ENCODE measurements at regions not wholly inside any gene's neighbourhood (a gene's known extent, or its start where the extent isn't known, plus 50 kb on each side); places are given as distances from the start of the nearest gene placed in this dataset.

- Mint-ChIP-seq H3K36me3 (ENCODE audit: low read depth) (no peaks in the 10 kb centered on the region), H3K9me3 (no peaks in the 10 kb centered on the region), H3K4me1 (ENCODE audit: low read depth) (no peaks in the 10 kb centered on the region), H3K27ac (no peak overlapping the region), H3K27me3 (peaks cover 8% of the 10 kb centered on the region), H3K4me3 (no peak overlapping the region)
- DNase-seq (no peak), ATAC-seq (no peak)
- ChIA-PET POLR2A (interaction anchor here (1.0 kb wide), 1 partner anchor 21 kb away, joined by 3 read pairs; no protein-coding TSS in a partner anchor), CTCF (interaction anchor here (0.8 to 1.5 kb wide), 7 partner anchors 8 to 1189 kb away, joined by 3 to 7 read pairs (median 3); no protein-coding TSS in a partner anchor)
- no peak for TF ChIP-seq CTCF (IDR thresholded peaks at IDR 0.05)
- intact Hi-C loops (cut with micrococcal nuclease), result loop anchor here (10.0 kb wide), 1 partner anchor 189 kb away; no protein-coding TSS in a partner anchor
Measured at GRCh38 chr2:67845621-67846369, 217.0 kb downstream of the C1D start.

GRCh38 chr2:67846370-67847070 lies 216.3 kb downstream of the C1D start:
- H3K4me1 Mint-ChIP-seq (ENCODE audit: low read depth), result no peaks in the 10 kb centered on the region
- TF ChIP-seq CTCF (IDR thresholded peaks at IDR 0.05), result peak; percentile 82
- H3K27ac Mint-ChIP-seq, result no peak overlapping the region
- CTCF ChIA-PET, result interaction anchor here (0.6 to 1.5 kb wide), 9 partner anchors 9 to 1190 kb away, joined by 3 to 7 read pairs (median 3); no protein-coding TSS in a partner anchor
- intact Hi-C loops (cut with micrococcal nuclease), result loop anchor here (10.0 kb wide), 1 partner anchor 188 kb away; no protein-coding TSS in a partner anchor
- ATAC-seq, result no peak
- POLR2A ChIA-PET, result interaction anchor here (1.0 kb wide), 1 partner anchor 22 kb away, joined by 3 read pairs; no protein-coding TSS in a partner anchor
- peaks cover 9% of the 10 kb centered on the region for H3K27me3 Mint-ChIP-seq
- H3K36me3 Mint-ChIP-seq (ENCODE audit: low read depth), result no peaks in the 10 kb centered on the region
- H3K9me3 Mint-ChIP-seq, result no peaks in the 10 kb centered on the region
- DNase-seq, result peak; percentile 59
- H3K4me3 Mint-ChIP-seq, result no peak overlapping the region

GRCh38 chr2:67848551-67849285 lies 214.1 kb downstream of the C1D start:
- ATAC-seq, result no peak
- POLR2A ChIA-PET, result no interaction called here

GRCh38 chr2:67851016-67851415 lies 211.8 kb downstream of the C1D start:
- Mint-ChIP-seq H3K27ac (no peak overlapping the region), H3K9me3 (no peaks in the 10 kb centered on the region), H3K4me3 (no peak overlapping the region), H3K27me3 (peaks cover 2% of the 10 kb centered on the region), H3K4me1 (ENCODE audit: low read depth) (no peaks in the 10 kb centered on the region), H3K36me3 (ENCODE audit: low read depth) (no peaks in the 10 kb centered on the region)
- CTCF ChIA-PET, result no interaction called here
- TF ChIP-seq CTCF (IDR thresholded peaks at IDR 0.05), result no peak
- DNase-seq (no peak), ATAC-seq (no peak)
- intact Hi-C loops (cut with micrococcal nuclease), result no loop called here
- POLR2A ChIA-PET, result interaction anchor here (0.6 kb wide), 1 partner anchor 551 kb away, joined by 3 read pairs; no protein-coding TSS in a partner anchor

More at GRCh38 chr2:67848551-67849285, 214.1 kb downstream of the C1D start:
- H3K36me3 Mint-ChIP-seq (ENCODE audit: low read depth), result no peaks in the 10 kb centered on the region
- peaks cover 5% of the 10 kb centered on the region for H3K27me3 Mint-ChIP-seq
- H3K27ac Mint-ChIP-seq, result no peak overlapping the region
- no peaks in the 10 kb centered on the region for H3K4me1 Mint-ChIP-seq (ENCODE audit: low read depth)
- DNase-seq, result no peak
- intact Hi-C loops (cut with micrococcal nuclease), result loop anchor here (10.0 kb wide), 1 partner anchor 186 kb away; no protein-coding TSS in a partner anchor
- no peak for TF ChIP-seq CTCF (IDR thresholded peaks at IDR 0.05)
- H3K4me3 Mint-ChIP-seq, result no peak overlapping the region
- CTCF ChIA-PET, result no interaction called here
- H3K9me3 Mint-ChIP-seq, result no peaks in the 10 kb centered on the region
